ENCODE measurements at regions not wholly inside any gene's neighbourhood (a gene's known extent, or its start where the extent isn't known, plus 50 kb on each side); places are given as distances from the start of the nearest gene placed in this dataset.

DNA sequence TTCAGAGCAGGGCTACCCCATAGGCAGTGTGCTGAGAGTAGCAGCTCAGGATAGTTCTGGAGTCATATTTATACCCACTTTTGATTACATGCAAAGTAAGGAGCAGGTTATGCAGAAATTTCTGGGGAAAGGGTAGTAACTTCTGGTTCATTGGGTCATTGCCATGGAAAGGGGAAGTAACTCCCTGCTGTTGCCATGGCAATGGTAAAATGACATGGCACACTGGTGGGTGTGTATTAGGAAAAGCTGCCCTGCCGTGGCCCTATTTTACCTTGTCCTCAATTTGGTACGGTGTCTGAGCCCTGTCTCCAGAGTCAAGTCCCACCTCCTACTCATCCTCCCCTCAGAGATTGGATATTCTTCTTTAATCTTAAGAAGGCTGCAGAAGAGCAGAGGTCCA lies 526.7 kb upstream of the TYRP1 start:
- Histone ChIP-seq H3K4me1 (no peaks in the 10 kb centered on the region), H3K9me3 (no peaks in the 10 kb centered on the region), H3K4me3 (no peak overlapping the region), H3K36me3 (no peaks in the 10 kb centered on the region), H3K27me3 (no peaks in the 10 kb centered on the region), H3K27ac (no peak overlapping the region)
- no peak for ATAC-seq
- WGBS, 4 donors = 74 to 81% (median 74%) methylated on average over 2 of the region's 2 CpGs
- TF ChIP-seq CTCF (IDR thresholded peaks at IDR 0.05) (no peak), POLR2A (IDR thresholded peaks at IDR 0.05) (no peak)
- no peak for DNase-seq
- intact Hi-C loops (cut with DNase I) = no loop called here

GRCh38 chr9:12170456-12170855 lies 522.7 kb upstream of the TYRP1 start:
- ATAC-seq (no peak), DNase-seq (no peak)
- TF ChIP-seq POLR2A (IDR thresholded peaks at IDR 0.05) (no peak), CTCF (IDR thresholded peaks at IDR 0.05) (no peak)
- Histone ChIP-seq H3K4me3 (no peak overlapping the region), H3K4me1 (no peaks in the 10 kb centered on the region), H3K27me3 (no peaks in the 10 kb centered on the region), H3K27ac (no peak overlapping the region), H3K36me3 (no peaks in the 10 kb centered on the region), H3K9me3 (no peaks in the 10 kb centered on the region)
- intact Hi-C loops (cut with DNase I) = no loop called here
- WGBS, 4 donors = 71 to 100% (median 87%) methylated on average over 1 of the region's 1 CpG

GRCh38 chr9:12178634-12179033 lies 514.6 kb upstream of the TYRP1 start:
- WGBS, 4 donors = 89 to 95% (median 90%) methylated on average over 1 of the region's 1 CpG
- no peak for DNase-seq
- no peak overlapping the region for H3K27ac ChIP-seq
- H3K27me3 ChIP-seq = no peaks in the 10 kb centered on the region
- TF ChIP-seq CTCF (IDR thresholded peaks at IDR 0.05) (no peak), POLR2A (IDR thresholded peaks at IDR 0.05) (no peak)
- intact Hi-C loops (cut with DNase I) = no loop called here
- ATAC-seq = no peak
- H3K4me3 ChIP-seq = no peak overlapping the region
- H3K36me3 ChIP-seq = no peaks in the 10 kb centered on the region
- no peaks in the 10 kb centered on the region for H3K4me1 ChIP-seq
- H3K9me3 ChIP-seq = no peaks in the 10 kb centered on the region

DNA sequence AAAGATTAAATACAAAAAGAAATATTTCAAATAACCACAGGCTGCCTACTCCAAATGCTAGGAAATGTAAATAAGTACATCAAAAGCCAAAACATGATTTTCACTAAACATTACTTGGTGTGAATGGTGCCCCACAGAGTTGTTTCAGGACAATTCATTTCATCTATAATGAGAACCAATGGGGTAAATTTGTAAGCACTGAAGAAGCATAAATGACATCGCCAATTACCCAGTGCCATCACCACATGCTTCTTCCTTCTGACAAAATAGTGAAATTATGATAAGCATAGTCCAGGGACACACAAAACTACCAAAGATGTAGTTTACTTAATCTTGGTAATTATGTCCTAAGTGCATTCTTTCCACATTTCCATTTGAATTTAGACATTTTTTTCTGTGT lies 510.4 kb upstream of the TYRP1 start:
- no peak for TF ChIP-seq POLR2A (IDR thresholded peaks at IDR 0.05)
- TF ChIP-seq CTCF (IDR thresholded peaks at IDR 0.05) = no peak
- Histone ChIP-seq H3K27ac (no peak overlapping the region), H3K27me3 (no peaks in the 10 kb centered on the region), H3K4me1 (no peaks in the 10 kb centered on the region), H3K9me3 (no peaks in the 10 kb centered on the region), H3K36me3 (no peaks in the 10 kb centered on the region), H3K4me3 (no peak overlapping the region)
- ATAC-seq (no peak), DNase-seq (no peak)
- WGBS, 4 donors = 84 to 92% (median 89%) methylated on average over 1 of the region's 1 CpG
- intact Hi-C loops (cut with DNase I) = no loop called here

Measured in heart left ventricle (tissue), 16 donors.